GM21390 (cell line): ENCODE measurements at regions not wholly inside any gene's neighbourhood (a gene's known extent, or its start where the extent isn't known, plus 50 kb on each side); places are given as distances from the start of the nearest gene placed in this dataset.
"Not testable (repeated sequence)": the region's sequence is repeated elsewhere in the genome, so short reads cannot be mapped to it uniquely, and the experiment has no call there.

Experiments used
- ATAC-seq: cut with Tn5 transposase; IDR thresholded peaks from one replicate; pipeline ENCODE4 v1.9.1; 2021; ENCODE audit not compliant: unreplicated experiment

DNA sequence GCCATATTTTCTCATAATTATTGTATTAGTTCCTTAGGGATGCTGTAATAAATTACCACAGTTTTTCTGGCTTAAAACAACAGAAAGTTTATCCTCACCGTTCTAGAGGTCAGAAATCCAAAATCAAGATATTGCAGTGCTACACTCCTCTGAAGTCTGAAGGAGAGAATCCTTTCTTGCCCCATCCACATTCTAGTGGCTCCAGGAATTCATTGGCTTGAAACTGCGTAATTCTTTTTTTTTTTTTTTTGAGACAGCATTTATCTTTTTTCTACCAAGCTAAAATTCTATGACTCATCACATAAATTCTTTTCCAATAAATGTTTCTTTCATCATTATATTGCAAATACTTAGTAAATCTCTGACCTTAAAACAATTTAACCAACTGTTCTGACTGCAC lies 451.0 kb upstream of the RGS18 start:
- ATAC-seq: no peak

GRCh38 chr1:191709215-191709614 lies 449.0 kb upstream of the RGS18 start:
- no peak for ATAC-seq

DNA sequence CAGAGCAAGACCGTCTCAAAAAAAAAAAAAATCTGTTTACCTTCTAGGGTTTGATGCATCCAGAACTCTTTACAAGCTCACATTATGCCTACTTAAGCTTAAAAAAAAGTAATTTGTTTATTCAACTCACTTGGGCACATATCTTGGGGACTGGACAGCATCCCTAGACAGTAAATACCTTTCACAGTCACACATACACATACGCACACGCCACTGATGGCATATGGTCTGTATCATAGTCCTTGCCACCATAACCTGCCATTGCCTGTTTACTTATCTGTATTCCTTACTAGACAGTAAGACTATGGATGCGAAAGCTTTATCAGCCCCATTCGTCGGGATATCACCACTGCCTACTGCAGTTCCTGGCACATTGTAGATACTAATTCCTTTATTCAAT lies 446.3 kb upstream of the RGS18 start:
- ATAC-seq: no peak

- no peak for ATAC-seq
Measured at GRCh38 chr1:191714845-191715244, 443.4 kb upstream of the RGS18 start.

DNA sequence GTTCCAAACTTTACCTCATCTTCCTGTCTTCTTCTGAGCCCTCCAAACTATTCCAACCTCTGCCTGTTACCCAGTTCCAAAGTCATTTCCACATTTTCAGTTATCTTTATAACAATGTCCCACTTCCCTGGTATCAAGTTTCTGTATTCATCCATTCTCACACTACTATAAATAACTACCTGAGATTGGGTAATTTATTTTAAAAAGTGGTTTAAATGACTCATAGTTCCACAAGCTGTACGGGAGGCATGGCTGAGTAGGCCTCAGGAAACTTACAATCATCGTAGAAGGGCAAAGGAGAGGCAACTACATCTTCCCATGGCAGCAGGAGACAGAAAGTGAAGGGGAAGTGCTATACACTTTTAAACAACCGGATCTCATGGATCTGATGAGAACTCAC lies 428.5 kb upstream of the RGS18 start:
- no peak for ATAC-seq

DNA sequence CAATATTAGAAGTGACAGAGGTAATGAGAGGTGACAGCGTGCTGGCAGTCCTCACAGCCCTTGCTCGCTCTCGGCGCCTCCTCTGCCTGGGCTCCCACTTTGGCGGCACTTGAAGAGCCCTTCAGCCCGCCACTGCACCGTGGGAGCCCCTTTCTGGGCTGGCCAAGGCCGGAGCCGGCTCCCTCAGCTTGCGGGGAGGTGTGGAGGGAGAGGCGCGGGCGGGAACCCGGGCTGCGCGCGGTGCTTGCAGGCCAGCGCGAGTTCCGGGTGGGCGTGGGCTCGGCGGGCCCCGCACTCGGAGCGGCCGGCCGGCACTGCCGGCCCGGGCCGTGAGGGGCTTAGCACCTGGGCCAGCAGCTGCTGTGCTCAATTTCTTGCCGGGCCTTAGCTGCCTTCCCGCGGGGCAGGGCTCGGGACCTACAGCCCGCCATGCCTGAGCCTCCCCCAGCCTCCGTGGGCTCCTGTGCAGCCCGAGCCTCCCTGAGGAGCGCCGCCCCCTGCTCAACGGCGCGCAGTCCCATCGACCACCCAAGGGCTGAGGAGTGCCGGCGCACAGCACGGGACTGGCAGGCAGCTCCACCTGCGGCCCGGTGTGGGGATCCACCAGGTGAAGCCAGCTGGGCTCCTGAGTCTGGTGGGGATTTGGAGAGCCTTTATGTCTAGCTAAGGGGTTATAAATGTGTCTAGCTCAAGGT lies 426.5 kb upstream of the RGS18 start:
- ATAC-seq: not testable (repeated sequence)

GRCh38 chr1:191734321-191734720 lies 423.9 kb upstream of the RGS18 start:
- no peak for ATAC-seq

DNA sequence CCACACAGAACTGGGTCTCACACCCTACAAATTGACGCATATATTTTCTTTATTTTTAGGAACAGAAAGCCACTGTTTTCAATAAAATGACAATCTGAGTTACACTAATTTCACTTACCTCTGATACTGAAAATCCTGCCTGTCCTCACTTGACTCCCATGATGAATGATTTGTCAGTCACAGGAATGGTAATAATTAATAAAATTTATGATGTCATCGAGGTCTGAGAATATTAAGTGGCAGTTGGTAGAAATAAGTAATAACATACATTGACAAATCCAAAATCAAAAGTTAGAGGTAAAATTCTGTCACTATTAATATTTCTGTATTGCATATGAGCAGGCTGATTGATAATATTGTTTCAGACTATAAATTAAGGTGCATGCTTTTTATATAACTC lies 418.7 kb upstream of the RGS18 start:
- ATAC-seq: no peak

GRCh38 chr1:191752342-191752741 lies 405.9 kb upstream of the RGS18 start:
- ATAC-seq: no peak

- no peak for ATAC-seq
Measured at GRCh38 chr1:191760016-191760415, 398.2 kb upstream of the RGS18 start.

GRCh38 chr1:191788551-191788950 lies 369.7 kb upstream of the RGS18 start:
- no peak for ATAC-seq

- ATAC-seq: no peak
Measured at GRCh38 chr1:191798178-191798577, 360.1 kb upstream of the RGS18 start.

DNA sequence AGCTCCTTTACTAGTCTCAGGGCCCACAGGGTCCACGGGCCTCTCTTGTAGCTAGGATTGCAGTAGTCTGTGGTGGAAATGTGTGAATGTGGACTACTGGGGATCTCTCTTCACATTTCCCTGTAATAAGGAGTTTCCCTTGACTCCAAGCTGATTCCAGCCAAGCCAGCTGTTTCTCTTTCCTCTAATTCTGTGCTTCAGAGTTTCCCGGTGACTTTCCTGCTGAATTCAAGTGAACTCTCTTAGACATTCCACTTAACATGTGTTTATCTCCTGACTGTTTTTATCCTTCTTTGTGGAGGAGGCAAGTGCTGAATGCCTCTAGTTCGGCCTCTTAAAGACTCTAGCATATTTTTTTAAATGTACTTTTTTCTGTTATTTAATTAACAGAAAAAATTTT lies 354.0 kb upstream of the RGS18 start:
- no peak for ATAC-seq

DNA sequence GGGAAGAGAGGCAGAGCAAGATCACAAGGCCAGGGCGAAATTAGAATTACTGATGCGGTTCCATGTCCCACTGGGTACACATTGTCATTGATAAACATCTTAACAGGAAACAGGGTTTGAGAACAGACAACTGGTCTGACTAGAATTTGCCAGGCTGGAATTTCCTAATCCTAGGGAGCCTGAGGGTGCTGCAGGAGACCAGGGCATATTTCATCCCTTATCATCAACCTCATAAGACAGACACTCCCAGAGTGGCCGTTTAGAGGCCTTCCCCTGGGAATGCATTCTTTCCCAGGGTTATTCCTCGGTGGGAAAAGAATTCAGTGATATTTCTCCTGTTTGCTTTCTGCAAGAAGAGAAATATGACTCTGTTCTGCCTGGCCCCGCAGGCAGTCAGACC lies 344.7 kb upstream of the RGS18 start:
- not testable (repeated sequence) for ATAC-seq

- no peak for ATAC-seq
Measured at GRCh38 chr1:191818198-191818597, 340.1 kb upstream of the RGS18 start.

GRCh38 chr1:191831572-191831971 lies 326.7 kb upstream of the RGS18 start:
- ATAC-seq: no peak

GRCh38 chr1:191839891-191840290 lies 318.4 kb upstream of the RGS18 start:
- ATAC-seq: no peak

- no peak for ATAC-seq
Measured at GRCh38 chr1:191851799-191852595, 306.3 kb upstream of the RGS18 start.

DNA sequence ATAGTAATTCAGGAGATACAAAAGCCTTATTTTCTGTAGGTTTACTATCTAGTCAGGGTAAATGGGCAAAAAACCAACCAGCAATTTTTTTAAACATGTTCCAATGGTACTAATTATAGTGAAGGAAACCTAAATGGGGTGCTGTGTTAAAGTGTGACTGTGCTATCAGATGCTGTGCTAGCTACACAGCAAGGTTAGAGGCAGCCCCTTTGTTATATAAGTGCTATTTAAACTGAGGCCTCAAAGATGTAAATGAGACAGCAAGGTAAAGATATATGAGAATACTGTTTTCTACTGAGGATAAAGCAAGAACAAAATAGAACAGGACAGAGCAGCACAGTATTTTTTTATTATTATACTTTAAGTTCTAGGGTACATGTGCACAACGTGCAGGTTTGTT lies 305.4 kb upstream of the RGS18 start:
- no peak for ATAC-seq

- no peak for ATAC-seq
Measured at GRCh38 chr1:191857600-191857999, 300.7 kb upstream of the RGS18 start.

GRCh38 chr1:191865479-191865878 lies 292.8 kb upstream of the RGS18 start:
- no peak for ATAC-seq

DNA sequence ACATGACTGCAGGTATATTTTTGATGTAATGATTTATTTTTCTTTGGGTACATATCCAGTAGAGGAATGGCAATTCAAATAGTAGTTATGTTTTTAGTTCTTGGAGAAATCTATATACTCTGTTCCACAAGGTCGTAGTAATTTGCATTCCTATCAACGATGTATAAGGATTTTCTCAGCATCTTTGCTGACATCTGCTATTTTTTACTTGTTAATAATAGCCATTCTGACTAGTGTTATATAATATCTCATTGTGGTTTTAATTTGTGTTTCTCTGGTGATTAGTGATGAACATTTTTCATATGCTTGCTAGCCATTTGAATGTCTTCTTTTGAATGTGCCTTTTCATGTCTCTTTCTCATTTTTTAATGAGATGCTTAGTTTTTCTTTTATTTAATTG lies 292.1 kb upstream of the RGS18 start:
- ATAC-seq: no peak
